AG10803 (cell line): ENCODE measurements at regions not wholly inside any gene's neighbourhood (a gene's known extent, or its start where the extent isn't known, plus 50 kb on each side); places are given as distances from the start of the nearest gene placed in this dataset.

ENCODE experiments used
- DNase-seq: peaks from one replicate; pipeline ENCODE4 v3.0.0; 2010; ENCODE audit warnings: low read depth
- H3K4me3 ChIP-seq: 2 replicates; pipeline ENCODE4 v1.5.1; 2011; ENCODE audit warnings: mild to moderate bottlenecking, low read length, control low read depth
- CTCF ChIP-seq: conservative IDR thresholded peaks from 2 replicates; pipeline ENCODE4 v1.5.1; 2011; ENCODE audit warnings: mild to moderate bottlenecking, low read length, control low read depth, inconsistent platforms

GRCh38 chr11:23404225-23405160, 544.2 kb upstream of the CCDC179 start:
- TF ChIP-seq CTCF: no peak
- no peak for DNase-seq
- H3K4me3 ChIP-seq: no peak overlapping the region

- H3K4me3 ChIP-seq: no peak overlapping the region
- TF ChIP-seq CTCF: no peak
- DNase-seq: no peak
Measured at GRCh38 chr11:23405350-23405937, 545.2 kb upstream of the CCDC179 start.

- DNase-seq: no peak
- no peak for TF ChIP-seq CTCF
- H3K4me3 ChIP-seq: no peak overlapping the region
Measured at GRCh38 chr11:23406131-23406819, 546.0 kb upstream of the CCDC179 start.

GRCh38 chr11:23413057-23413456, 552.8 kb upstream of the CCDC179 start:
- no peak for TF ChIP-seq CTCF
- no peak for DNase-seq
- H3K4me3 ChIP-seq: no peak overlapping the region

- peak; percentile 18 for DNase-seq
Measured at GRCh38 chr11:23423104-23423503, 562.8 kb upstream of the CCDC179 start.

GRCh38 chr11:23423656-23424055, 563.4 kb upstream of the CCDC179 start:
- DNase-seq: no peak
- no peak for TF ChIP-seq CTCF
- no peak overlapping the region for H3K4me3 ChIP-seq

More at GRCh38 chr11:23423104-23423503, 562.8 kb upstream of the CCDC179 start:
- H3K4me3 ChIP-seq: no peak overlapping the region
- no peak for TF ChIP-seq CTCF

- TF ChIP-seq CTCF: no peak
- DNase-seq: peak; percentile 5
Measured at GRCh38 chr11:23425381-23425780, 565.1 kb upstream of the CCDC179 start.

More at GRCh38 chr11:23425381-23425780, 565.1 kb upstream of the CCDC179 start:
- no peak overlapping the region for H3K4me3 ChIP-seq
